Pancreas (tissue), 10 donors: ENCODE measurements at regions not wholly inside any gene's neighbourhood (a gene's known extent, or its start where the extent isn't known, plus 50 kb on each side); places are given as distances from the start of the nearest gene placed in this dataset.
A peak's percentile ranks its signal among the peaks of the same experiment; 100 is the strongest.

Source experiments
- ATAC-seq, 4 donors: fragments of 200-7000 bp; cut with Tn5 transposase; one replicate each; pipeline versions ENCODE4 v1.8.0 to v1.9.1; 2020; ENCODE audit warnings: mild to moderate bottlenecking in 4 of 4, moderate library complexity in 4 of 4
- DNase-seq, 6 donors: peaks; one replicate each; pipeline ENCODE4 v3.0.0-alpha.2; 2020
- FAIRE-seq: peaks from 2 replicates; lab custom pipeline; 2012; peaks lifted over from hg19 to GRCh38; lab: Jason Lieb, UNC
- H3K27ac ChIP-seq, 4 donors: fragments of 200-600 bp; sonication (generic); 1 replicate in 3 of 4; 2 replicates in 1 of 4; pipeline versions ENCODE4 v1.5.0 to v1.8.0; 2020
- H3K27me3 ChIP-seq, 4 donors: fragments of 200-600 bp; one replicate each; pipeline ENCODE4 v1.8.0; 2021
- H3K36me3 ChIP-seq, 3 donors: fragments of 200-600 bp; sonication (generic) in 1 of 3; one replicate each; pipeline versions ENCODE4 v1.5.0 to v1.8.0; 2020 to 2021
- H3K4me1 ChIP-seq, 3 donors: fragments of 200-600 bp; one replicate each; pipeline ENCODE4 v1.8.0; 2021
- H3K4me3 ChIP-seq, 4 donors: fragments of 200-600 bp; sonication (generic) in 2 of 4; one replicate each; pipeline versions ENCODE4 v1.5.0 to v1.8.0; 2020 to 2021
- H3K9me3 ChIP-seq, 4 donors: fragments of 200-600 bp; one replicate each; pipeline ENCODE4 v1.8.0; 2021
- WGBS, 2 donors: extraction: QIAGEN DNeasy Blood & Tissue Kit; methylation state at CpG; one replicate each; pipeline ENCODE4 v1.1.7; 2013; 5-methylcytosine and 5-hydroxymethylcytosine counted together
- intact Hi-C, 3 donors: fragments of 100-400 bp; cut with DNase I; formaldehyde crosslinking; loops; one replicate each; pipeline versions ENCODE4 v1.11.1 to v1.14.2; 2022
- TF ChIP-seq, protein P1 (sequence below), 4 donors: fragments of 200-600 bp; sonication (generic) in 3 of 4; IDR thresholded peaks; one replicate each; pipeline versions ENCODE4 v1.5.0 to v1.8.0; 2021; ENCODE audit warnings: antibody characterized with exemption in 4 of 4
- donor health status: healthy with polysubstance abuse.
- donor health status: DM: no; HTN: no; CAD: no; lungs with moderate emphysema.
- donor health status: DM: no; HTN: no; CAD: no.
- donor health status: control.
- donor health status: control.
- donor health status: Bipolar disorder and iron deficiency.
- donor health status: DM: yes; HTN: yes; CAD: no.
- donor health status: DM: no; HTN: no; CAD: no.
- donor health status: DM: no; HTN: no; CAD: no.
- donor health status: DM: yes; HTN: yes; CAD: no.

DNA sequence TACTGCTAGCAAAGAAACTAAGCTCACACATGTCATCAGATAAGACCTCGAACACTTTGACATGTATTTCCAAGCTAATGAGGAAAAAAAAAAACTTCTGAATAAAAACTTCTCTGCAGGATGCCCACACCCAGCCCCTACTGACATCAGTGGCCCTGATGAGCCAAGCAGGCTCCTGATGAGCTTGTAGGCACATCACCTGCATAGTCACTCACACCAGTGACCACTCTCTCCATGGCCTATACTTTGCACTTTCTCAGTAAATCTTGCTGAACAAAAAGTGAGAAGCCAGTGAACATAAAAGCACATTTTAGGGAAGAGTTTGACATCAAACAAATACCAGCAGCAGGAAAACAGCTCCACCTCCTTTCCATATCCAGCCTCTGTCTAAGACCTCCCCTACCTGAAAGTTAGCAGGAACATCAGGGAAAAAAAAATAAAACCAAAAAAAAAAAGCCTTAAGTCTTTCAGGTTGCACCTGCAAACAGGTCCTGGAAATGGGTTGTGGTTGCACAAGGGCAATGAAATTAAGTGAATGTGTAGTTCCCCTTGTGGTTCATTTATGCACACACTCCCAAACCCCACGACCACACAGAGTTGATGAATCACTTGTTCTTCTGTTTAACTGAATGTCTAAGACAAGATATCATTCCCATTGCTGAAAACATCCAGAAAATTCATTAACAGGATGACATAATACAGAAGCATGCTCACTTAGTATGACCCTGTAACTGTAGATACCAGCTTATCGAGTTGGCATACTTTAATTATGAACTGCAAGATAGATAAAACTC lies 205.2 kb upstream of the PDE1C start:
- no peak overlapping the region for H3K4me3 ChIP-seq
- H3K27me3 ChIP-seq: no peaks in the 10 kb centered on the region
- TF ChIP-seq, protein P1, sequence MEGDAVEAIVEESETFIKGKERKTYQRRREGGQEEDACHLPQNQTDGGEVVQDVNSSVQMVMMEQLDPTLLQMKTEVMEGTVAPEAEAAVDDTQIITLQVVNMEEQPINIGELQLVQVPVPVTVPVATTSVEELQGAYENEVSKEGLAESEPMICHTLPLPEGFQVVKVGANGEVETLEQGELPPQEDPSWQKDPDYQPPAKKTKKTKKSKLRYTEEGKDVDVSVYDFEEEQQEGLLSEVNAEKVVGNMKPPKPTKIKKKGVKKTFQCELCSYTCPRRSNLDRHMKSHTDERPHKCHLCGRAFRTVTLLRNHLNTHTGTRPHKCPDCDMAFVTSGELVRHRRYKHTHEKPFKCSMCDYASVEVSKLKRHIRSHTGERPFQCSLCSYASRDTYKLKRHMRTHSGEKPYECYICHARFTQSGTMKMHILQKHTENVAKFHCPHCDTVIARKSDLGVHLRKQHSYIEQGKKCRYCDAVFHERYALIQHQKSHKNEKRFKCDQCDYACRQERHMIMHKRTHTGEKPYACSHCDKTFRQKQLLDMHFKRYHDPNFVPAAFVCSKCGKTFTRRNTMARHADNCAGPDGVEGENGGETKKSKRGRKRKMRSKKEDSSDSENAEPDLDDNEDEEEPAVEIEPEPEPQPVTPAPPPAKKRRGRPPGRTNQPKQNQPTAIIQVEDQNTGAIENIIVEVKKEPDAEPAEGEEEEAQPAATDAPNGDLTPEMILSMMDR (IDR thresholded peaks at IDR 0.05): no peak
- intact Hi-C loops: no loop called here
- ATAC-seq: no peak
- no peak for DNase-seq
- H3K9me3 ChIP-seq: no peaks in the 10 kb centered on the region
- H3K36me3 ChIP-seq: no peaks in the 10 kb centered on the region
- WGBS, 2 donors: 38 to 49% methylated on average over 3 of the region's 3 CpGs
- no peaks in the 10 kb centered on the region for H3K4me1 ChIP-seq
- FAIRE-seq: no peak
- no peak overlapping the region for H3K27ac ChIP-seq

DNA sequence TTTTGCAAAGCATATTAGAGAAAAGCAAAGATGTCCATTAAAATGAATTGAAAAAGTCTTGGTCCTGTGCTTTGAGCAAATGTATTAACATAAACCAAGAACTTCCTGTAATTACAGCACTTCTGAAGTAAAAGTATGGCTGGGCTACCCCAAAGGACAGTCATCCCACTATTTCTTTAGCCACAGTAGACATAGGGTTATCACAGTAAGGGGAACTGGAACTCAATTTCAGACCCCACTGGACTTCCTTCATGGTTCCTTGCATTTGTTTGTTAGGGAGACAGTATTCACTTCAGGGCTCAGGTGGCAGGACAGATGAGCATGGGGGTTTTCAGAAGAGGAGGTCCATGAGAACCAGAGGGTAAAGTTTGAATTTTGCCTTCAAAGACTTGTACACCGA lies 203.1 kb upstream of the PDE1C start:
- FAIRE-seq (no peak), ATAC-seq (no peak), DNase-seq (no peak)
- no peaks in the 10 kb centered on the region for H3K36me3 ChIP-seq
- H3K9me3 ChIP-seq: no peaks in the 10 kb centered on the region
- no peak overlapping the region for H3K4me3 ChIP-seq
- no peak overlapping the region for H3K27ac ChIP-seq
- WGBS, 2 donors: 73 to 76% methylated on average over 1 of the region's 1 CpG
- H3K4me1 ChIP-seq: no peaks in the 10 kb centered on the region
- H3K27me3 ChIP-seq: no peaks in the 10 kb centered on the region
- TF ChIP-seq, protein P1 (IDR thresholded peaks at IDR 0.05): no peak
- intact Hi-C loops: no loop called here

- Histone ChIP-seq H3K36me3 (no peaks in the 10 kb centered on the region), H3K9me3 (no peaks in the 10 kb centered on the region), H3K4me3 (no peak overlapping the region), H3K4me1 (no peaks in the 10 kb centered on the region), H3K27me3 (no peaks in the 10 kb centered on the region), H3K27ac (no peak overlapping the region)
- intact Hi-C loops: no loop called here
- DNase-seq (no peak), ATAC-seq (no peak), FAIRE-seq (no peak)
- WGBS, 2 donors: 46 to 57% methylated on average over 15 to 16 of the region's 16 CpGs
- TF ChIP-seq, protein P1 (IDR thresholded peaks at IDR 0.05): no peak
Observed at GRCh38 chr7:32266932-32267475, 196.8 kb upstream of the PDE1C start.

DNA sequence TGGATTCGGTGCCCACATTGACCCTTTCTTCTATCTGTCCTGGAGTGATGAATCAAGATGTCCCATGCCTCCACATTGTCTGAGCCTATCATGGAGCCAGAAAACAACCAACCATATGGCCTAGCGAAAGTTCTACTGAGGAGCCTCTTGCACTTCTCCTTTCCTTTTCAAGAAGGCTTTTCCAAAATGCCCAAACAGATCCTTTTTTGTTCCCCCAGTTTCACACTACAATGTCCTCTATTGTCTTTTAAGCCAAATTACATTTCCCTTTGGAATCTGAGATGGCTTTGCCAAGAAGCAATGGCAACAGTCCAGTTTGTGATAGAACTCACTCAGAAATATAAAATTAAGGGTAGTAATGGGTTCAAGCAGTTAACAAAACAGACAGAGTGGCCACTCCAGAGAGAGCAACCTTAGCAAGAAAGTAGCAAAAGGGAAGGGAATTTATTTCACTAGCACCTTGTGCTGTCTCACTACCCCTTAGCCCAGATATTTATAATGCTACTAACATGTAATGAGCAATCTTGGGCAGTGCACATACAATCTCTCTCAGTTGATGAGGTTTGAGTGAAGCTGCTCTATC lies 194.6 kb upstream of the PDE1C start:
- whole genome bisulfite sequencing, 2 donors: 59 to 75% methylated on average over 2 of the region's 2 CpGs
- FAIRE-seq (no peak), ATAC-seq (peak in 1 of 4 donors; percentile 30), DNase-seq (no peak)
- Histone ChIP-seq H3K9me3 (no peaks in the 10 kb centered on the region), H3K27ac (no peak overlapping the region), H3K36me3 (no peaks in the 10 kb centered on the region), H3K4me3 (no peak overlapping the region), H3K27me3 (no peaks in the 10 kb centered on the region), H3K4me1 (no peaks in the 10 kb centered on the region)
- intact Hi-C loops: no loop called here
- TF ChIP-seq, protein P1 (IDR thresholded peaks at IDR 0.05): no peak

GRCh38 chr7:32263611-32264010 lies 193.4 kb upstream of the PDE1C start:
- no peaks in the 10 kb centered on the region for H3K4me1 ChIP-seq
- no peaks in the 10 kb centered on the region for H3K27me3 ChIP-seq
- DNase-seq (no peak), FAIRE-seq (no peak), ATAC-seq (no peak)
- no peak overlapping the region for H3K27ac ChIP-seq
- TF ChIP-seq, protein P1 (IDR thresholded peaks at IDR 0.05): no peak
- intact Hi-C loops: no loop called here
- no peaks in the 10 kb centered on the region for H3K36me3 ChIP-seq
- H3K4me3 ChIP-seq: no peak overlapping the region
- no peaks in the 10 kb centered on the region for H3K9me3 ChIP-seq
